Activated B cell treated with CpG ODN at 0.5 μM for 24 hours (primary cell): ENCODE measurements at regions not wholly inside any gene's neighbourhood (a gene's known extent, or its start where the extent isn't known, plus 50 kb on each side); places are given as distances from the start of the nearest gene placed in this dataset.

Experiments
- ATAC-seq: fragments of 200-7000 bp; cut with Tn5 transposase; one replicate; pipeline ENCODE4 v1.10.0; 2021; ENCODE audit warnings: low read depth, mild to moderate bottlenecking, moderate library complexity
- CTCF ChIA-PET: fragments of 350-600 bp; sonication (Branson Sonifier 250); formaldehyde crosslinking; loops from one replicate; lab custom pipeline; 2021; ENCODE audit warnings: antibody characterized with exemption; lab: Charles Lee
- POLR2A ChIA-PET: fragments of 350-600 bp; sonication (Branson Sonifier 250); formaldehyde crosslinking; loops from one replicate; lab custom pipeline; 2021; ENCODE audit warnings: antibody characterized with exemption; lab: Charles Lee
- DNase-seq: peaks from one replicate; pipeline ENCODE4 v3.0.0; 2022
- H3K27ac Mint-ChIP-seq: one replicate; pipeline ENCODE4 v1.8.0; 2020; ENCODE audit warnings: mixed read lengths
- H3K27me3 Mint-ChIP-seq: one replicate; pipeline ENCODE4 v1.8.0; 2021; ENCODE audit warnings: mixed read lengths
- H3K36me3 Mint-ChIP-seq: one replicate; pipeline ENCODE4 v1.8.0; 2021; ENCODE audit warnings: low read depth, mixed read lengths
- H3K4me1 Mint-ChIP-seq: one replicate; pipeline ENCODE4 v1.8.0; 2021; ENCODE audit warnings: mixed read lengths
- H3K4me3 Mint-ChIP-seq: one replicate; pipeline ENCODE4 v1.8.0; 2020; ENCODE audit warnings: mild to moderate bottlenecking, mixed read lengths
- H3K9me3 Mint-ChIP-seq: one replicate; pipeline ENCODE4 v1.8.0; 2020; ENCODE audit warnings: mixed read lengths
- intact Hi-C: fragments of 100-400 bp; cut with micrococcal nuclease; formaldehyde crosslinking; loops from one replicate; pipeline ENCODE4 v1.15.1; 2024
- TF ChIP-seq, protein P1 (sequence below): fragments of 200-600 bp; IDR thresholded peaks from one replicate; pipeline ENCODE4 v1.8.0; 2022; ENCODE audit warnings: antibody characterized with exemption, mild to moderate bottlenecking

- Mint-ChIP-seq H3K27ac (no peak overlapping the region), H3K36me3 (no peaks in the 10 kb centered on the region), H3K9me3 (no peaks in the 10 kb centered on the region), H3K27me3 (peaks cover 23% of the 10 kb centered on the region), H3K4me1 (no peaks in the 10 kb centered on the region), H3K4me3 (no peak overlapping the region)
- DNase-seq (no peak), ATAC-seq (no peak)
- CTCF ChIA-PET = no interaction called here
- intact Hi-C loops = no loop called here
- TF ChIP-seq, protein P1, sequence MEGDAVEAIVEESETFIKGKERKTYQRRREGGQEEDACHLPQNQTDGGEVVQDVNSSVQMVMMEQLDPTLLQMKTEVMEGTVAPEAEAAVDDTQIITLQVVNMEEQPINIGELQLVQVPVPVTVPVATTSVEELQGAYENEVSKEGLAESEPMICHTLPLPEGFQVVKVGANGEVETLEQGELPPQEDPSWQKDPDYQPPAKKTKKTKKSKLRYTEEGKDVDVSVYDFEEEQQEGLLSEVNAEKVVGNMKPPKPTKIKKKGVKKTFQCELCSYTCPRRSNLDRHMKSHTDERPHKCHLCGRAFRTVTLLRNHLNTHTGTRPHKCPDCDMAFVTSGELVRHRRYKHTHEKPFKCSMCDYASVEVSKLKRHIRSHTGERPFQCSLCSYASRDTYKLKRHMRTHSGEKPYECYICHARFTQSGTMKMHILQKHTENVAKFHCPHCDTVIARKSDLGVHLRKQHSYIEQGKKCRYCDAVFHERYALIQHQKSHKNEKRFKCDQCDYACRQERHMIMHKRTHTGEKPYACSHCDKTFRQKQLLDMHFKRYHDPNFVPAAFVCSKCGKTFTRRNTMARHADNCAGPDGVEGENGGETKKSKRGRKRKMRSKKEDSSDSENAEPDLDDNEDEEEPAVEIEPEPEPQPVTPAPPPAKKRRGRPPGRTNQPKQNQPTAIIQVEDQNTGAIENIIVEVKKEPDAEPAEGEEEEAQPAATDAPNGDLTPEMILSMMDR = no peak
- POLR2A ChIA-PET = no interaction called here
These were observed 186.9 kb downstream of the MN1 start for GRCh38 chr22:27614650-27615007.

DNA sequence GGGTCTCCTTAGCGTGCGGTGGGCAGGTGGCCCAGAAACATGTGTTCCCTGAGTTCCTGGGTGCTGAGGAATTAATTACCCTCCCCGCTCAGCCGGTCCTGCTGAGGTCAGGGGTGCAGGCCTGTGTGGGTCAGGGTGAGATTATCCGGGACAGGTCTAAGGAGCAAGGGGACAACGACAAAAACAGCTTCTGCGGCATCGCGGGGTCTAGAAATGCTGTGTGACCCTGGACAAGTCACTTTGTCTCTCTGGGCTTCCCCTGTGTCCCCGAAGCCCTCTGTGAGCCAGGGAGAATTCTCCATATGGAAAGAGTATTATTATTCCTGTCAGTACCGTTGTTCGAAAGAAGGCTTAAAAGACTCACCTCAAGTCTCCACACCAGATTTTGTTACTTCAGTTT lies 186.1 kb downstream of the MN1 start:
- H3K36me3 Mint-ChIP-seq = no peaks in the 10 kb centered on the region
- intact Hi-C loops = no loop called here
- H3K27me3 Mint-ChIP-seq = peaks cover 23% of the 10 kb centered on the region
- POLR2A ChIA-PET = no interaction called here
- no peak overlapping the region for H3K4me3 Mint-ChIP-seq
- H3K4me1 Mint-ChIP-seq = no peaks in the 10 kb centered on the region
- no peaks in the 10 kb centered on the region for H3K9me3 Mint-ChIP-seq
- H3K27ac Mint-ChIP-seq = no peak overlapping the region
- DNase-seq (no peak), ATAC-seq (no peak)
- CTCF ChIA-PET = no interaction called here
- TF ChIP-seq, protein P1 = no peak

- peaks cover 23% of the 10 kb centered on the region for H3K27me3 Mint-ChIP-seq
- H3K36me3 Mint-ChIP-seq = no peaks in the 10 kb centered on the region
- H3K4me3 Mint-ChIP-seq = no peak overlapping the region
- POLR2A ChIA-PET = no interaction called here
- no peaks in the 10 kb centered on the region for H3K9me3 Mint-ChIP-seq
- DNase-seq (no peak), ATAC-seq (no peak)
- no peak overlapping the region for H3K27ac Mint-ChIP-seq
- H3K4me1 Mint-ChIP-seq = no peaks in the 10 kb centered on the region
- intact Hi-C loops = no loop called here
- CTCF ChIA-PET = no interaction called here
- TF ChIP-seq, protein P1 = no peak
These were observed 185.5 kb downstream of the MN1 start for GRCh38 chr22:27616033-27616432.

- Mint-ChIP-seq H3K36me3 (no peaks in the 10 kb centered on the region), H3K4me1 (no peaks in the 10 kb centered on the region), H3K9me3 (no peaks in the 10 kb centered on the region), H3K27ac (no peak overlapping the region), H3K4me3 (no peak overlapping the region), H3K27me3 (peaks cover 23% of the 10 kb centered on the region)
- DNase-seq (no peak), ATAC-seq (no peak)
- ChIA-PET CTCF (no interaction called here), POLR2A (no interaction called here)
- TF ChIP-seq, protein P1 = no peak
- intact Hi-C loops = no loop called here
These were observed 184.2 kb downstream of the MN1 start for GRCh38 chr22:27617214-27617881.

DNA sequence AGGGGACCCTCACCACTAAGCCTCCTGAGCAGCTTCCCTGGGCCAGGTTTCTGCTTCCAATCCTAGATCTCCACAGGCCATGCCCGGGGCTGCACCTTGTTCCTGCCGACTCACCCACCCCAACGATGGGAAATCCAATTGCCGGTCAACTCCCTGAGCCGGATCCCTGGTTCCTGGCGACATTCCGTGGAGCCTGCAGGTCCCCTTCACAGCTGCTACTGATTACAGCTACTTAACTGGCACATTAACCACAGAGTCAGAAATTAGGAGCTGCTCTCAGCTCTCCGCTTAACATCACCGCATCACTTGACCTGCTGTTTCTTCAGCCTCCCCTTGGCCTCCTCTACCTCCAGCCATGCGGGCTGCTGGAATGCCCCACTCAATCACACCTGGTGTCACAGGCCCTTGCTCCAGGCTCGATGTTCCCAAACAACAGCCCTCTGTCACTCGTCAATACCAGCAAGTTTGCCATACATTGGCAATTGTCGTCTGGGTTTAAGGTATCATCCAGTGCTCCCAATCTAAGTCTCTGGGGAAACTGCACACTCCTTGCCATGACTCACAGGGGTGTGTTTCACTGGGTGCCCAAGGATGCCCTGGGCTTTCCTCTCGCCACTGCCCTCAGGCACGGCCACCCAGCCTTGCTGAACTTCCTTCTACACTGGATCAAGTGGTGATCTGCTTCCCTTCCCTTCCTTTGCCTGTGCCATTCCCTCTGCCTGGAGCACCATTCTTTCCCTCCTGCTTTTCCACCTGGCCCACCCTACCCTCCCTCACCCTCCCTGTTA lies 181.0 kb downstream of the MN1 start:
- DNase-seq = no peak
- ATAC-seq = no peak
- TF ChIP-seq, protein P1 = no peak
- Mint-ChIP-seq H3K27ac (no peak overlapping the region), H3K27me3 (peaks cover under 1% of the 10 kb centered on the region), H3K9me3 (no peaks in the 10 kb centered on the region), H3K4me1 (no peaks in the 10 kb centered on the region), H3K4me3 (no peak overlapping the region), H3K36me3 (no peaks in the 10 kb centered on the region)
- CTCF ChIA-PET = no interaction called here
- intact Hi-C loops = no loop called here
- POLR2A ChIA-PET = no interaction called here
